ENCODE measurements at regions not wholly inside any gene's neighbourhood (a gene's known extent, or its start where the extent isn't known, plus 50 kb on each side); places are given as distances from the start of the nearest gene placed in this dataset.
A peak's percentile ranks its signal among the peaks of the same experiment; 100 is the strongest.

- DNase-seq (ENCODE audit: low read depth) = no peak
- no peak overlapping the region for H3K4me3 ChIP-seq (ENCODE audit: control insufficient read depth, low read depth, low read length)
- no peak for TF ChIP-seq CTCF (IDR thresholded peaks at IDR 0.05; ENCODE audit: control insufficient read depth, insufficient read depth, low read depth, low read length, missing control alignments)
Measured at GRCh38 chr3:176905331-176905730, 292.0 kb downstream of the TBL1XR1 start.

GRCh38 chr3:176904506-176904905 lies 292.8 kb downstream of the TBL1XR1 start:
- TF ChIP-seq CTCF (IDR thresholded peaks at IDR 0.05; ENCODE audit: control insufficient read depth, insufficient read depth, low read depth, low read length, missing control alignments) = no peak
- no peak overlapping the region for H3K4me3 ChIP-seq (ENCODE audit: control insufficient read depth, low read depth, low read length)
- DNase-seq (ENCODE audit: low read depth) = no peak

- no peak for TF ChIP-seq CTCF (IDR thresholded peaks at IDR 0.05; ENCODE audit: control insufficient read depth, insufficient read depth, low read depth, low read length, missing control alignments)
Measured at GRCh38 chr3:176896640-176897039, 300.6 kb downstream of the TBL1XR1 start.

GRCh38 chr3:176896165-176896564 lies 301.1 kb downstream of the TBL1XR1 start:
- no peak for TF ChIP-seq CTCF (IDR thresholded peaks at IDR 0.05; ENCODE audit: control insufficient read depth, insufficient read depth, low read depth, low read length, missing control alignments)
- DNase-seq (ENCODE audit: low read depth) = no peak
- H3K4me3 ChIP-seq (ENCODE audit: control insufficient read depth, low read depth, low read length) = no peak overlapping the region

More at GRCh38 chr3:176896640-176897039, 300.6 kb downstream of the TBL1XR1 start:
- no peak overlapping the region for H3K4me3 ChIP-seq (ENCODE audit: control insufficient read depth, low read depth, low read length)
- DNase-seq (ENCODE audit: low read depth) = no peak

- no peak for TF ChIP-seq CTCF (IDR thresholded peaks at IDR 0.05; ENCODE audit: control insufficient read depth, insufficient read depth, low read depth, low read length, missing control alignments)
- H3K4me3 ChIP-seq (ENCODE audit: control insufficient read depth, low read depth, low read length) = no peak overlapping the region
- DNase-seq (ENCODE audit: low read depth) = no peak
Measured at GRCh38 chr3:176879710-176880109, 317.6 kb downstream of the TBL1XR1 start.

- DNase-seq (ENCODE audit: low read depth) = no peak
- TF ChIP-seq CTCF (IDR thresholded peaks at IDR 0.05; ENCODE audit: control insufficient read depth, insufficient read depth, low read depth, low read length, missing control alignments) = no peak
- H3K4me3 ChIP-seq (ENCODE audit: control insufficient read depth, low read depth, low read length) = no peak overlapping the region
Measured at GRCh38 chr3:176873261-176873660, 324.0 kb downstream of the TBL1XR1 start.

GRCh38 chr3:176872771-176873209 lies 324.5 kb downstream of the TBL1XR1 start:
- H3K4me3 ChIP-seq (ENCODE audit: control insufficient read depth, low read depth, low read length) = no peak overlapping the region
- DNase-seq (ENCODE audit: low read depth) = peak; percentile 10
- peak; percentile 87 for TF ChIP-seq CTCF (IDR thresholded peaks at IDR 0.05; ENCODE audit: control insufficient read depth, insufficient read depth, low read depth, low read length, missing control alignments)

All from AG09309 (cell line).